ENCODE measurements at regions not wholly inside any gene's neighbourhood (a gene's known extent, or its start where the extent isn't known, plus 50 kb on each side); places are given as distances from the start of the nearest gene placed in this dataset.

DNA sequence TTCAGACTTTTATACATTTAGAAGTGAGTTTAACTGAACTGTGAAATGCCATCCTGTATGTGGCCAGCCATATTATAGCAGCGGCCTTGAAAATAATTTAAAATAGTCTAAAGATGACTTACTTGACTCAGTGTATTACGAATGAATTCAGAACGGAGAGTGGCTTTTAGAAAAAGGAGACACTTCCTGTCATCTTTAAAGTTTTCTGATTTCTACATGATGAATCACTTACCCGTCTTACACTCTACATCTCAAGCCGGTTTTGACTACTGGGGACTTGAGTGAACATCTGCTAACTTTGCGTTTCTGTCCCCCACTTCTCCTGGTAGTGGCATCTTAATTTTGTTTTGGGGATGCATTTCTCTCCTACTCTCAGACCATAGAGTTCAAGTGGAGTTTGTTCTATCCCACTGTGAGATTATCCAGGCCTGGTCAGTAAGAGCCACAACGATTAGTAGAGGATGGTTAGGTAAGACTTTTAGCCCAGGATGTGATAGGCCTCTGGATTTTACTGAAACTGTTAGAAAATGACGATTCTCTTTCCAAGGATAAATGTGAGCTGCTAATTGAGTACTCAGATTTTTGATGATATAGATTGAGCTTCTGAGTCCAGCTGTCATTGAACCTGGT, 175.4 kb upstream of the CADPS start:
- ChIA-PET CTCF (no interaction called here), POLR2A (no interaction called here)
- no peak for DNase-seq (ENCODE audit: low read depth, low spot score)
- Histone ChIP-seq H3K36me3 (ENCODE audit: control insufficient read depth, insufficient read depth, low read length) (no peaks in the 10 kb centered on the region), H3K4me1 (ENCODE audit: control insufficient read depth, insufficient read depth, low read length) (no peaks in the 10 kb centered on the region), H3K27me3 (ENCODE audit: control insufficient read depth, insufficient read depth, low read length) (no peaks in the 10 kb centered on the region), H3K27ac (ENCODE audit: low read length) (no peak overlapping the region), H3K4me3 (ENCODE audit: low read depth in 2 of 2, low read length in 2 of 2) (no peak overlapping the region), H3K9me3 (ENCODE audit: control insufficient read depth, insufficient read depth, low read depth, low read length) (no peaks in the 10 kb centered on the region)
- no peak for ATAC-seq
- intact Hi-C loops (cut with micrococcal nuclease; ENCODE audit: unreplicated experiment) (no loop called here), in situ Hi-C loops (cut with HindIII; ENCODE audit: low pct_unique_long_range_greater_than_20kb, low sequenced_read_pairs) (no loop called here)
- no TSS peak for BruUV-seq (replicated peaks)
- TF ChIP-seq, protein P1, sequence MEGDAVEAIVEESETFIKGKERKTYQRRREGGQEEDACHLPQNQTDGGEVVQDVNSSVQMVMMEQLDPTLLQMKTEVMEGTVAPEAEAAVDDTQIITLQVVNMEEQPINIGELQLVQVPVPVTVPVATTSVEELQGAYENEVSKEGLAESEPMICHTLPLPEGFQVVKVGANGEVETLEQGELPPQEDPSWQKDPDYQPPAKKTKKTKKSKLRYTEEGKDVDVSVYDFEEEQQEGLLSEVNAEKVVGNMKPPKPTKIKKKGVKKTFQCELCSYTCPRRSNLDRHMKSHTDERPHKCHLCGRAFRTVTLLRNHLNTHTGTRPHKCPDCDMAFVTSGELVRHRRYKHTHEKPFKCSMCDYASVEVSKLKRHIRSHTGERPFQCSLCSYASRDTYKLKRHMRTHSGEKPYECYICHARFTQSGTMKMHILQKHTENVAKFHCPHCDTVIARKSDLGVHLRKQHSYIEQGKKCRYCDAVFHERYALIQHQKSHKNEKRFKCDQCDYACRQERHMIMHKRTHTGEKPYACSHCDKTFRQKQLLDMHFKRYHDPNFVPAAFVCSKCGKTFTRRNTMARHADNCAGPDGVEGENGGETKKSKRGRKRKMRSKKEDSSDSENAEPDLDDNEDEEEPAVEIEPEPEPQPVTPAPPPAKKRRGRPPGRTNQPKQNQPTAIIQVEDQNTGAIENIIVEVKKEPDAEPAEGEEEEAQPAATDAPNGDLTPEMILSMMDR (IDR thresholded peaks at IDR 0.05), result no peak
- TF ChIP-seq, protein P2, sequence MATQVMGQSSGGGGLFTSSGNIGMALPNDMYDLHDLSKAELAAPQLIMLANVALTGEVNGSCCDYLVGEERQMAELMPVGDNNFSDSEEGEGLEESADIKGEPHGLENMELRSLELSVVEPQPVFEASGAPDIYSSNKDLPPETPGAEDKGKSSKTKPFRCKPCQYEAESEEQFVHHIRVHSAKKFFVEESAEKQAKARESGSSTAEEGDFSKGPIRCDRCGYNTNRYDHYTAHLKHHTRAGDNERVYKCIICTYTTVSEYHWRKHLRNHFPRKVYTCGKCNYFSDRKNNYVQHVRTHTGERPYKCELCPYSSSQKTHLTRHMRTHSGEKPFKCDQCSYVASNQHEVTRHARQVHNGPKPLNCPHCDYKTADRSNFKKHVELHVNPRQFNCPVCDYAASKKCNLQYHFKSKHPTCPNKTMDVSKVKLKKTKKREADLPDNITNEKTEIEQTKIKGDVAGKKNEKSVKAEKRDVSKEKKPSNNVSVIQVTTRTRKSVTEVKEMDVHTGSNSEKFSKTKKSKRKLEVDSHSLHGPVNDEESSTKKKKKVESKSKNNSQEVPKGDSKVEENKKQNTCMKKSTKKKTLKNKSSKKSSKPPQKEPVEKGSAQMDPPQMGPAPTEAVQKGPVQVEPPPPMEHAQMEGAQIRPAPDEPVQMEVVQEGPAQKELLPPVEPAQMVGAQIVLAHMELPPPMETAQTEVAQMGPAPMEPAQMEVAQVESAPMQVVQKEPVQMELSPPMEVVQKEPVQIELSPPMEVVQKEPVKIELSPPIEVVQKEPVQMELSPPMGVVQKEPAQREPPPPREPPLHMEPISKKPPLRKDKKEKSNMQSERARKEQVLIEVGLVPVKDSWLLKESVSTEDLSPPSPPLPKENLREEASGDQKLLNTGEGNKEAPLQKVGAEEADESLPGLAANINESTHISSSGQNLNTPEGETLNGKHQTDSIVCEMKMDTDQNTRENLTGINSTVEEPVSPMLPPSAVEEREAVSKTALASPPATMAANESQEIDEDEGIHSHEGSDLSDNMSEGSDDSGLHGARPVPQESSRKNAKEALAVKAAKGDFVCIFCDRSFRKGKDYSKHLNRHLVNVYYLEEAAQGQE (IDR thresholded peaks at IDR 0.05; ENCODE audit: insufficient read depth in 1 of 2, low read depth in 2 of 2, low read length in 1 of 2), result no peak
- TF ChIP-seq SIN3A (IDR thresholded peaks at IDR 0.05; ENCODE audit: borderline replicate concordance, insufficient read depth, low read depth, low read length) (no peak), TCF7L2 (IDR thresholded peaks at IDR 0.05; ENCODE audit: low read depth, low read length) (no peak), POLR2AphosphoS5 (IDR thresholded peaks at IDR 0.05; ENCODE audit: low read depth, low read length) (no peak)

DNA sequence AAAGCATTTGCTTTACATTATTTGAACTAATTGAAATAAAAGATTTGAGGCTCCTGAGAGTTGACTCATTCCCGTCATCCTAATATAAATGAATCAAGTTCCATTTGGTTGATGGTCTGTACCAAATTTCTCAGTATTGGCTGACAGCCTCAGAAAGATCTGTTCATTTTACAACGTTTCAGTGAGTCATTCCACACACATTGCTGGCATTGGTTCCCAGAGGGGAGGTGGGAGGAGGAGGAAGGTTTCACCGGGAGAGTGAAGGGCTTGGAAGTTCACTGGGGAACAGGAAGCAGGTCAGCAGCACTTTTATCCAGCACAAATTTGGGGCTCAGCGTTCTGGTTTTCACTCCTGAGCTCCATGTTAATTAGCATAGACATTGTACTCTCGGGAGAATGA, 176.7 kb upstream of the CADPS start:
- POLR2A ChIA-PET, result no interaction called here
- intact Hi-C loops (cut with micrococcal nuclease; ENCODE audit: unreplicated experiment), result no loop called here
- ATAC-seq, result no peak

More for the DNA sequence above, 176.7 kb upstream of the CADPS start:
- Histone ChIP-seq H3K4me1 (ENCODE audit: control insufficient read depth, insufficient read depth, low read length) (no peaks in the 10 kb centered on the region), H3K9me3 (ENCODE audit: control insufficient read depth, insufficient read depth, low read depth, low read length) (no peaks in the 10 kb centered on the region), H3K27me3 (ENCODE audit: control insufficient read depth, insufficient read depth, low read length) (no peaks in the 10 kb centered on the region), H3K4me3 (ENCODE audit: low read depth in 2 of 2, low read length in 2 of 2) (no peak overlapping the region), H3K36me3 (ENCODE audit: control insufficient read depth, insufficient read depth, low read length) (no peaks in the 10 kb centered on the region), H3K27ac (ENCODE audit: low read length) (no peak overlapping the region)
- CTCF ChIA-PET, result no interaction called here
- in situ Hi-C loops (cut with HindIII; ENCODE audit: low pct_unique_long_range_greater_than_20kb, low sequenced_read_pairs), result no loop called here
- no TSS peak for BruUV-seq (replicated peaks)
- TF ChIP-seq, protein P2 (IDR thresholded peaks at IDR 0.05; ENCODE audit: insufficient read depth in 1 of 2, low read depth in 2 of 2, low read length in 1 of 2), result no peak
- TF ChIP-seq SIN3A (IDR thresholded peaks at IDR 0.05; ENCODE audit: borderline replicate concordance, insufficient read depth, low read depth, low read length), result no peak
- no peak for TF ChIP-seq POLR2AphosphoS5 (IDR thresholded peaks at IDR 0.05; ENCODE audit: low read depth, low read length)
- TF ChIP-seq, protein P1 (IDR thresholded peaks at IDR 0.05), result no peak
- TF ChIP-seq TCF7L2 (IDR thresholded peaks at IDR 0.05; ENCODE audit: low read depth, low read length), result no peak
- no peak for DNase-seq (ENCODE audit: low read depth, low spot score)

Measured in Panc1 (cell line).